ENCODE measurements at regions not wholly inside any gene's neighbourhood (a gene's known extent, or its start where the extent isn't known, plus 50 kb on each side); places are given as distances from the start of the nearest gene placed in this dataset.

DNA sequence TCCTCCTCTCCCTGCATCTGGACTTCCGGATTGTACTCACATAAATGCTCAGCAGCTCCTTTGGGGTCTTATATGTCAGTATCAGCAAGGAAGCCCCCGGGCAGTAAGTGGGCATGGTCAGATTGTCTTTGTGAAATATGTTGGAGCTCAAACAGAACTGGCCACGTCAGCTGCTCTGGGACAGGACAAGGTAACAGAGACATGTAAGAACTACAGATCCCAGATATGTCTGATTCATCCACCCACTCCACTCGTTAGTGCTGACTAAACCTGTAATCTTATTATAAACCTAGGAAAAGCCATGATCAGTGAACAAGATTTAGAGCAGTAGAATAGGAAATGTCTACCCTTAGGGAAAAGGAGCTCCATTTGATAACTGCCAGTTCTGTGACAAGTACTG lies 561.8 kb downstream of the CETN3 start:
- TF ChIP-seq, protein P1, sequence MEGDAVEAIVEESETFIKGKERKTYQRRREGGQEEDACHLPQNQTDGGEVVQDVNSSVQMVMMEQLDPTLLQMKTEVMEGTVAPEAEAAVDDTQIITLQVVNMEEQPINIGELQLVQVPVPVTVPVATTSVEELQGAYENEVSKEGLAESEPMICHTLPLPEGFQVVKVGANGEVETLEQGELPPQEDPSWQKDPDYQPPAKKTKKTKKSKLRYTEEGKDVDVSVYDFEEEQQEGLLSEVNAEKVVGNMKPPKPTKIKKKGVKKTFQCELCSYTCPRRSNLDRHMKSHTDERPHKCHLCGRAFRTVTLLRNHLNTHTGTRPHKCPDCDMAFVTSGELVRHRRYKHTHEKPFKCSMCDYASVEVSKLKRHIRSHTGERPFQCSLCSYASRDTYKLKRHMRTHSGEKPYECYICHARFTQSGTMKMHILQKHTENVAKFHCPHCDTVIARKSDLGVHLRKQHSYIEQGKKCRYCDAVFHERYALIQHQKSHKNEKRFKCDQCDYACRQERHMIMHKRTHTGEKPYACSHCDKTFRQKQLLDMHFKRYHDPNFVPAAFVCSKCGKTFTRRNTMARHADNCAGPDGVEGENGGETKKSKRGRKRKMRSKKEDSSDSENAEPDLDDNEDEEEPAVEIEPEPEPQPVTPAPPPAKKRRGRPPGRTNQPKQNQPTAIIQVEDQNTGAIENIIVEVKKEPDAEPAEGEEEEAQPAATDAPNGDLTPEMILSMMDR (IDR thresholded peaks at IDR 0.05; ENCODE audit: extremely low read depth in 1 of 2, insufficient read depth in 1 of 2, low read depth in 1 of 2, low read length in 2 of 2) = no peak
- TF ChIP-seq POLR2AphosphoS5 (IDR thresholded peaks at IDR 0.05; ENCODE audit: insufficient read depth, low read depth, low read length) (no peak), POLR2A (IDR thresholded peaks at IDR 0.05; ENCODE audit: low read depth, low read length) (no peak), EZH2 (IDR thresholded peaks at IDR 0.05; ENCODE audit: borderline replicate concordance, low read depth, low read length, severe bottlenecking) (no peak), JUN (IDR thresholded peaks at IDR 0.05; ENCODE audit: borderline replicate concordance, insufficient read depth, insufficient read length, low read depth) (no peak), FOS (IDR thresholded peaks at IDR 0.05; ENCODE audit: borderline replicate concordance, insufficient read depth, low read length) (no peak), GATA2 (IDR thresholded peaks at IDR 0.05; ENCODE audit: insufficient read depth, insufficient read length, low read depth, low read length) (no peak)
- TF ChIP-seq, protein P2, sequence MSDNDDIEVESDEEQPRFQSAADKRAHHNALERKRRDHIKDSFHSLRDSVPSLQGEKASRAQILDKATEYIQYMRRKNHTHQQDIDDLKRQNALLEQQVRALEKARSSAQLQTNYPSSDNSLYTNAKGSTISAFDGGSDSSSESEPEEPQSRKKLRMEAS (IDR thresholded peaks at IDR 0.05; ENCODE audit: insufficient read depth, insufficient read length) = no peak

All from endothelial cell of umbilical vein (primary cell).